PC-3 (cell line): ENCODE measurements at regions not wholly inside any gene's neighbourhood (a gene's known extent, or its start where the extent isn't known, plus 50 kb on each side); places are given as distances from the start of the nearest gene placed in this dataset.

ENCODE experiments used
- EZH2 ChIP-seq: fragments of 300-600 bp; sonication (generic); IDR thresholded peaks from one replicate; pipeline ENCODE4 v1.6.1; 2017; ENCODE audit warnings: antibody characterized with exemption, mild to moderate bottlenecking, low read length; ENCODE audit not compliant: unreplicated experiment
- EZH2phosphoT487 ChIP-seq: fragments of 300-600 bp; sonication (generic); IDR thresholded peaks from 2 replicates; pipeline ENCODE4 v1.6.1; 2018; ENCODE audit warnings: mild to moderate bottlenecking, antibody characterized with exemption, low read length, borderline replicate concordance
- TF ChIP-seq, protein P1 (sequence below): fragments of 300-600 bp; sonication (generic); conservative IDR thresholded peaks from 2 replicates; pipeline ENCODE4 v1.5.1; 2017; ENCODE audit warnings: antibody characterized with exemption, low read depth, mild to moderate bottlenecking, low read length

GRCh38 chr1:234715252-234716014, 105.5 kb upstream of the IRF2BP2 start:
- TF ChIP-seq, protein P1, sequence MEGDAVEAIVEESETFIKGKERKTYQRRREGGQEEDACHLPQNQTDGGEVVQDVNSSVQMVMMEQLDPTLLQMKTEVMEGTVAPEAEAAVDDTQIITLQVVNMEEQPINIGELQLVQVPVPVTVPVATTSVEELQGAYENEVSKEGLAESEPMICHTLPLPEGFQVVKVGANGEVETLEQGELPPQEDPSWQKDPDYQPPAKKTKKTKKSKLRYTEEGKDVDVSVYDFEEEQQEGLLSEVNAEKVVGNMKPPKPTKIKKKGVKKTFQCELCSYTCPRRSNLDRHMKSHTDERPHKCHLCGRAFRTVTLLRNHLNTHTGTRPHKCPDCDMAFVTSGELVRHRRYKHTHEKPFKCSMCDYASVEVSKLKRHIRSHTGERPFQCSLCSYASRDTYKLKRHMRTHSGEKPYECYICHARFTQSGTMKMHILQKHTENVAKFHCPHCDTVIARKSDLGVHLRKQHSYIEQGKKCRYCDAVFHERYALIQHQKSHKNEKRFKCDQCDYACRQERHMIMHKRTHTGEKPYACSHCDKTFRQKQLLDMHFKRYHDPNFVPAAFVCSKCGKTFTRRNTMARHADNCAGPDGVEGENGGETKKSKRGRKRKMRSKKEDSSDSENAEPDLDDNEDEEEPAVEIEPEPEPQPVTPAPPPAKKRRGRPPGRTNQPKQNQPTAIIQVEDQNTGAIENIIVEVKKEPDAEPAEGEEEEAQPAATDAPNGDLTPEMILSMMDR: no peak
- TF ChIP-seq EZH2phosphoT487: no peak
- TF ChIP-seq EZH2: no peak
